GM21447 (cell line): ENCODE measurements at regions not wholly inside any gene's neighbourhood (a gene's known extent, or its start where the extent isn't known, plus 50 kb on each side); places are given as distances from the start of the nearest gene placed in this dataset.
"Not testable (repeated sequence)": the region's sequence is repeated elsewhere in the genome, so short reads cannot be mapped to it uniquely, and the experiment has no call there.

Experiments
- ATAC-seq: cut with Tn5 transposase; IDR thresholded peaks from one replicate; pipeline ENCODE4 v1.9.1; 2021; ENCODE audit not compliant: unreplicated experiment

DNA sequence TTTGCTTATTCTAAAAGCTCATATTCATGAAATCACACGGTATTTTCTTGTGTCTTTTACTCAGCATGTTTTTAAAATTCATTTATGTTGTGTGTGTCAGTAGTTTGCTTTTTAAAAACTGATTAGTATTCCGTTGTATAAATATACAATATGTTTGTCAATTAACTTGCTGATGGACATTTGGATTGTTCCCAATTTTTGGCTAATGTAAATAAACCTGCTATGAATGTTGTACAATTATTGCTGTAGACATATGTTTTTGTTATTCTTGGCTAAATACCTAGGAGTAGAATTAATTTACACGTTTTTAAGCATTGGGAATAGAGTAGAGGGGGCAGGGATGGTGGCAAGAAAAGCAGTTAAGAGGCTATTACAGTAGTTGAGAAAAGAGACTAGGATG is 199.5 kb upstream of the CCL2 start:
- ATAC-seq = no peak

DNA sequence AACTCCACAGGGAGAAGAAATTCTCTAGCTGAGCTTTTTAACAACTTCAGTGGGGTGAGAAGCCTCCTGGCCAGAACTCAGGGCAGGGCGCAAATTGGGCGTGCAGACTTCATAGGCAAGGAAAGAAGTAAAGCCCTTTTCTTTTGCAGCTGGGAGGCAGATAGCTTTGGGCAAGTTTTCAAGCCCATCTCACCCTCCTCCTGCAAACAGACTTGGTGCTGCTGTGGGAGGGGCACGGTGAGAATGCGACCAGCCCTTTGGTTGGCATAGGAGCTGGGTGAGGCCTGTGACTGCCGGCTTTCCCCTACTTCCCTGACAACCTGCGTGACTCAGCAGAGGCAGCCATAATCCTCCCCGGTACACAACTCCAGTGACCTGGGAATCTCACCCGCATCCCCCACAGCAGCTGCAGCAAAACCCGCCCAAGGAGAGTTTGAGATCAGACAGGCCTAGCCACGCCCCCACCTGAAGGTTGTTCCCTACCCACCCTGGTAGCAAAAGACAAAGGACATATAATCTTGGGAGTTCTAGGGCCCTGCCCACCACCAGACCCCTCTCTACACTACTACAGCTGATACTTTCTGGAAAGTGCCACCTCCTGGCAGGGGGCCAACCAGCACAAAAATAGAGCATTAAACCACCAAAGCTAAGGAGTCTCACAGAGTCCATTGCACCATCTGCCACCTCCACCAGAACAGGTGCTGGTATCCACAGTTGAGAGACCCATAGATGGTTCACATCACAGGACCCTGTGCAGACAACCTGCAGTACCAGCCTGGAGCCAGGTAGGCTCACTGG is 195.5 kb upstream of the CCL2 start:
- no peak for ATAC-seq

DNA sequence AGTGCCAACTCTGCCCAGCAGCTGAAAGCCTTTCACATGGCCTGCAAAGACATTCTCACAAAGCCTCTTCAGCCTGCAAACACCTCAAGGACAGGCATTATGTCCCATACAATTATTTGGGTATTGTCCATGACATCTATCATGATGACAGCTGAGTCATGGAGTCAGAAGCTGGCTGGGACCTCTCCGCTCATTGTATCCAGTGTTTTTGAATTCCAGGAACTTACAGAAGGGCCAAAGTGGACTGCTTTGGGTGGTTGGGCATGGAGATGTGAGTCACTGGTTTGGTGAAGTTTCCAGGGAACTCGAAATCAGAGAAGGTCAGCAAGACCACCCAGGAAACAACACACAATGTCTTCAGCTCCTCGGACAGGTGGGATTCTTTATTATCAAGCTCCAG is 188.6 kb upstream of the CCL2 start:
- ATAC-seq = no peak

GRCh38 chr17:34067011-34067410 is 188.1 kb upstream of the CCL2 start:
- ATAC-seq = no peak

- ATAC-seq = no peak
Observed at GRCh38 chr17:34068571-34068970, 186.5 kb upstream of the CCL2 start.

DNA sequence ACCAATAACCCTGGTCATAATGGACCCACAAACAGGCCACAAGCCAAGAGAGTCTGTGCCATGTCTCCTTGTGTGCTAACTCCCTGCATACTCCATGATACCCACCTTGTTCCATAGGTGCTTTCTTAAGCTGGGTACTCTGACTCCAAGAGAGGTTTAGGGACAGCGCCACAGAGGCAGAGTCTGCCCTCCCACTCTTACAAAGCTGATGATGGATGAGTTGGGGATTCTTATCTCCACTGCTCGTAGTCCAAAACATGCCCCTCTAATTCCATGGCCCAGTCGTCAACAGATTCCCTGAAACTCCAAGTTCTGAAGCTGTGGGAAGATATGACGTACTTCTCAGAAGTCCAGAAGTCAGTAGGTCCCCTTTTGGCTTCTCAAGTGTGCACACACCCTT is 184.4 kb upstream of the CCL2 start:
- no peak for ATAC-seq

GRCh38 chr17:34071886-34072420 is 183.1 kb upstream of the CCL2 start:
- no peak for ATAC-seq

GRCh38 chr17:34075076-34075475 is 180.0 kb upstream of the CCL2 start:
- ATAC-seq = no peak

DNA sequence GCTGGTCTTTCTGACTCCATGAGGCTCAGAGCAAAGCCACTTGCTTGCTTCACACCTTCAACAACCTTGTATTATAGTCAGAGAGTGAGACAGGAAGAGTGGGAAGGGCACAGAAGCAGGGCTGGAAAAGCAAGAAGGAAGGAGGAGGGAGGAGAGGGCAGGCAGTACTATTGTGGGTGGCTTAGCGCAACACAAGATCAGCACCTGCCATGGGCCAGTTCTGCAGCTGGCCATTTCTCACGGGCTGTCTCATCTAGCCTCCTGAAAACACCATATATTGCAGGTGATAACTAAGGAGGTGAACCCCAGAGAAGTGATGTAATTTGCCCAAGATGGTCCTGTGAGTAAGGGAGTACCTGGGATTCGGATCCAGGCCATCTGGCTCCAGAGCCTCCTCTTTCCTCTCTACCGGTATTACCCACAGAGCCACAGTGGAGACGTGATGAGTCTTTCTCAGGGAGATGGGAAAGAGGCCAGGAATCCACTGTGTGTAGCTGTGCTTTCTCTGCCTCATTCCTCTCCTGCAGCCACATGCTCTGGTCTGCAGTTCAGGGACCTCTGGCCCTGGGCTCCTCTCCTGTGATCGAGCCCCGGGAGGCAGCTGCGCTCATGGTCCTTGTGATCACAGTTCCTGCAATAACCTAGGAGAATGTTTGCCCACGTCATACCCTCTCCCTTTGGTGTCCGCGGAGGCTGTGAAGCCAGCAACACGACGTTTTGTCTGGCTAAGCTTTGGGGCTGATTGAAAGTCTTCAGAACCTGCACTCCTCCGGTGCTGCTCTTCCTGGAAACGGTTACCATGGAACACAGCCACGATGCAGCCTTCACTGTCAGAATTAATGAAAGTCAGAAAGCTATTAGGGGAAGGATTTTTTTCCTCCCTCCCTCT is 178.1 kb upstream of the CCL2 start:
- ATAC-seq = no peak

DNA sequence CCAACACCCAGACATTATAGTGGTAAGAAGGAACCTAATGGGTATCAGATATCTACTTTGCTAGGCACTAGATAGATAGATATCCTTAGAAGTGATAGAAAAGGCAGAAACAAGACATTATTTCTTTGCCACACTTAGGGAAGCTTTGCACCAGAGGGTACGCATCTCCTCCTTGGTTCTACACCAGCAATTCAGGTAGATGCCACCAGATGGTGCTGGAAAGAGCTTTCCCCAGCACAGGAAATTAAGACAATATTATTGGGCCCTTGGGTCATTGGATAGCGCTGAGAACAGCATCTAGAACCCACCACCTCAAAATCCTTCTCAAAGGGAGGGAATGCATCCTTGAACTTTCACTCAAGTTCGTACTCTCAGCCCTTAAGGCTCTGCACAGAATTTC is 173.8 kb upstream of the CCL2 start:
- no peak for ATAC-seq

DNA sequence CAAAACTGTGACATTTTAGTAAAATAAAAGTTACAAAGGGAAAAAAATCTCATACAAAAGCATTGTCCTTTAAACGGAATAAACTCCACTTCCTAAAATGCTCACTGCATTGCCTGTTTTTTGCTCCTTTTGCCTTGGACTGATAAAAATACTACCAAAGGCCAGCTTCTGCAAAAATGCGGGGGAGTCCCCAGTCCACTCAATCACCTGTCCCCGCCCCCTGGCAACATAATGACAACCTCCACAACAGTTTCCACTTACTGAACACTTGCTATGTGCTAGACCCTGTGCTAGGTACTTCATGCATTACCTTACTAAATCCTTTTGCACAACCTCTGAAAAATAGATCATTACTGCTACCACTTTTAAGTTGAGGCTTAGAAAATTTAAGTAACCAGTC is 172.7 kb upstream of the CCL2 start:
- ATAC-seq = no peak

- ATAC-seq = not testable (repeated sequence)
Observed at GRCh38 chr17:34089042-34089441, 166.0 kb upstream of the CCL2 start.

DNA sequence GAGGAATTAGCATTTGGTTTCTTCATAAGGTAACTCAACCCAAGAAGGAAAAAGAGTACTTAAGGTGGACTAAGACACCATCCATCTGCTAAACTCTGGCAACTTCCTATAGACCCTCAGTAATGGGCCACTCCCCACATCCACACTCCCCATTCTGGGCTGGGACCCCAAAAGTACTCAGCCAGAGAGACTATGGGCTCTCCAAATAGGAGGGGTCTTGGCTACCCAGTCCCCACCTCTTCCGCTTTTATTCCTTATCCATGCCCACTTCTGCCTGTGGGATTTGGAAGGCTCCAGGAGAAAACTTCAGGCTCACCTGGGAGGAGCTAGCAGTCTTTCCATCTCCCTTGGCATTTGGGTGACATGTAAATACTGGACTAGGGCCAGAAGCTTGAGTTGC is 164.5 kb upstream of the CCL2 start:
- no peak for ATAC-seq

- ATAC-seq = no peak
Observed at GRCh38 chr17:34091975-34092374, 163.1 kb upstream of the CCL2 start.

DNA sequence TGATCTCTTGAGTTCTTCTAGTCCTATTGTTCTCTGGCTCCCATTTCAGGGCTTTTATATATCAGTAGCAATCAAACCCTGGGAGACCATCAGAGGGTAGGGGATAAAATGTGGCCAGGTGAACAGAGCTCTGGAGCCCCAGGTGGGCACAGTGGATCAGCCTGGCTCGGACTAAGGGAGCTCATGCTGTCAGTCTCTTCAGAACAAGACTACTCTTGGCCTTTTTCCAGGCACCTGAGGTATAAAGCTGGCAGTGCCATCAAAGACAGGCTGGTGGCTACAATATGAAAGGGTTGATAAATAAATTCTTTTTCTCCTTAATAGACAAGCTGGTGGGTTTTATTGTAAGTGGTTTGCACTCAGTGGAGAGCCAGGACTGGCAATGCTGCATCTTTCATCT is 160.0 kb upstream of the CCL2 start:
- no peak for ATAC-seq

DNA sequence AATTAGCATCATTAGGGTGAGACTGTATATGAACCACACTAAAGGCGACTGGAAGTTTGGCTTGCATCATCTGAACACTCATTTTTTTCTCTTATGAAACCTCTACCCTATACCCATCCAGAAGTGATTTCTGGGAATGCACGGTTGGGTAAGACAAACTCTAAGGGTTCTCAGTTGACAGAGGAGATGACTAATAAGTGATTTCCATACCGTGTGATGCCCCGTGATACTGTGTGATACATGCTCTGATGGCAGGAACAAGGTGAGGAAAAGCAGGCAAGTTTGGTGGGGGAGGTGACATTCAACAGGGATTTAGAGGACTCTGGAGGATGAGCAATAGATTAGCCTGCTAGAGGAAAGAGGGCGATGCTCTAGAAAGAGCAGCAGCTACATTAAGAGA is 156.4 kb upstream of the CCL2 start:
- no peak for ATAC-seq

- no peak for ATAC-seq
Observed at GRCh38 chr17:34099859-34100515, 155.1 kb upstream of the CCL2 start.

- no peak for ATAC-seq
Observed at GRCh38 chr17:34107019-34107418, 148.1 kb upstream of the CCL2 start.

DNA sequence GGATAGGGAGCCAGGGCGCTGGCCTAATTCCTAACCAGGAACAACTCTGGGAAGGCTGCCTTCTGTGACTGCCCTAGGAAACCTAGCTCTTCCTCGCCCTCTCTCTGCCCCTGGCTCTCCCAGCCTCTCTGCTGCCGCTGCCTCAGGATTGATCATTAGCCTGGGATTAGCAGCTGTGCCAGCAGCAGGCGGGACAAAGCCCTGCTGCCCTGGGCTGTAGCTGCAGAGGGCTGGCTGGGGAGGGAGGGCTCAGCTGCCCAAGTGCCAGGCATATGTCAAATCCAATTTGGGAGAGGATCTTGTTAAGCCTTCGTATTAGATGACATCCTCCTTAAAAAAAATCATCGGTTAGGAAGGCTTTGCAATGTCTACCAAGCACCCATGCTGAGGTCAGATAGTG is 144.8 kb upstream of the CCL2 start:
- ATAC-seq = no peak

DNA sequence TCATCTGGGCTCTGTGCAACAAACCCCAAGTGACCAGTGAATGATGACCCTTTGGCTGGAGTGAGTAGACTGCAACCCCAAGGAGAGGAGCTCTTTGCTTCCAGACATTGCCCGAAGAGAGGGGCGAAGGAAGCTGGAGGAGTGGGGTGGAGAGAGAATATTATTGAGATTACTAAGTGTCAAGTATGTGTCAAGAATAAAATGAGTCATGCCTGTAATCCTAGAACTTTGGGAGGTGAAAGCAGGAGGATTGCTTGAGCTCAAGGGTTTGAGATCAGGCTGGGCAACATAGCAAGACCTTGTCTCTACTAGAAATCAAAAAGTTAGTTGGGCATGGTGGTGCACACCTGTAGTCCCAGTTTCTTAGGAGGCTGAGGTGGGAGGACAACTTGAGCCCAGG is 142.0 kb upstream of the CCL2 start:
- no peak for ATAC-seq

DNA sequence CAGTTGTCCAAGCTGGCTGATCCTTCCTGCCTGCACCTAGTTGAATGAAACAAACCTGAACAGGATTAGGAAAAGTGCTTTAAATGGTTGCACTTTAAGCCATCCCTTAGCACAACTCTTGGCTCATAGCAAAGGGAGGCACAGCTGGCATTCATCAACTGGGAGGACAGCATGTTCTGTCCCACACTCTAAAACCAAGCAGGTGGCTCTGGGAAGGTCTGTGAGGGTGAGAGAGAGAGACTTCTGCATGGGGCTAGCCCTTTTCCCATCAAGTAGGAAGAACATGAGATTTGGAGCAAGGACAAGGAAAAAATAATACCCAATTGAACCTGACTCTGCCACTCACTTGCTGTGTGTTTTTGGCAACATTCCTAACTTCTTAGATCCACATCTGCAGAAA is 140.9 kb upstream of the CCL2 start:
- no peak for ATAC-seq

GRCh38 chr17:34116306-34116705 is 138.8 kb upstream of the CCL2 start:
- ATAC-seq = no peak
